ENCODE measurements at regions not wholly inside any gene's neighbourhood (a gene's known extent, or its start where the extent isn't known, plus 50 kb on each side); places are given as distances from the start of the nearest gene placed in this dataset.

- Mint-ChIP-seq H3K36me3 (ENCODE audit: low read depth) (no peaks in the 10 kb centered on the region), H3K27ac (no peak overlapping the region), H3K4me1 (ENCODE audit: low read depth) (no peaks in the 10 kb centered on the region), H3K9me3 (no peaks in the 10 kb centered on the region), H3K27me3 (ENCODE audit: low read depth) (no peaks in the 10 kb centered on the region), H3K4me3 (no peak overlapping the region)
Observed at GRCh38 chr2:52144590-52144989, 1112.7 kb upstream of the NRXN1 start.

GRCh38 chr2:52141076-52141475, 1109.1 kb upstream of the NRXN1 start:
- Mint-ChIP-seq H3K27me3 (ENCODE audit: low read depth) (no peaks in the 10 kb centered on the region), H3K27ac (no peak overlapping the region), H3K4me1 (ENCODE audit: low read depth) (no peaks in the 10 kb centered on the region), H3K4me3 (no peak overlapping the region), H3K36me3 (ENCODE audit: low read depth) (no peaks in the 10 kb centered on the region), H3K9me3 (no peaks in the 10 kb centered on the region)

GRCh38 chr2:52139241-52139640, 1107.3 kb upstream of the NRXN1 start:
- H3K27me3 Mint-ChIP-seq (ENCODE audit: low read depth), result no peaks in the 10 kb centered on the region
- H3K4me1 Mint-ChIP-seq (ENCODE audit: low read depth), result no peaks in the 10 kb centered on the region
- H3K27ac Mint-ChIP-seq, result no peak overlapping the region
- H3K4me3 Mint-ChIP-seq, result no peak overlapping the region
- peaks cover 4% of the 10 kb centered on the region for H3K9me3 Mint-ChIP-seq
- H3K36me3 Mint-ChIP-seq (ENCODE audit: low read depth), result no peaks in the 10 kb centered on the region

GRCh38 chr2:52135235-52135634, 1103.3 kb upstream of the NRXN1 start:
- no peaks in the 10 kb centered on the region for H3K4me1 Mint-ChIP-seq (ENCODE audit: low read depth)
- H3K27me3 Mint-ChIP-seq (ENCODE audit: low read depth), result no peaks in the 10 kb centered on the region
- H3K36me3 Mint-ChIP-seq (ENCODE audit: low read depth), result no peaks in the 10 kb centered on the region
- no peak overlapping the region for H3K4me3 Mint-ChIP-seq
- peaks cover 8% of the 10 kb centered on the region for H3K9me3 Mint-ChIP-seq
- no peak overlapping the region for H3K27ac Mint-ChIP-seq

- H3K9me3 Mint-ChIP-seq, result peaks cover 17% of the 10 kb centered on the region
- H3K36me3 Mint-ChIP-seq (ENCODE audit: low read depth), result no peaks in the 10 kb centered on the region
- H3K27ac Mint-ChIP-seq, result no peak overlapping the region
- H3K27me3 Mint-ChIP-seq (ENCODE audit: low read depth), result no peaks in the 10 kb centered on the region
- no peaks in the 10 kb centered on the region for H3K4me1 Mint-ChIP-seq (ENCODE audit: low read depth)
- no peak overlapping the region for H3K4me3 Mint-ChIP-seq
Observed at GRCh38 chr2:52128081-52128480, 1096.1 kb upstream of the NRXN1 start.

- Mint-ChIP-seq H3K9me3 (peaks cover 17% of the 10 kb centered on the region), H3K4me1 (ENCODE audit: low read depth) (no peaks in the 10 kb centered on the region), H3K27me3 (ENCODE audit: low read depth) (no peaks in the 10 kb centered on the region), H3K4me3 (no peak overlapping the region), H3K27ac (no peak overlapping the region), H3K36me3 (ENCODE audit: low read depth) (no peaks in the 10 kb centered on the region)
Observed at GRCh38 chr2:52127527-52127926, 1095.6 kb upstream of the NRXN1 start.

GRCh38 chr2:52117299-52117698, 1085.4 kb upstream of the NRXN1 start:
- Mint-ChIP-seq H3K9me3 (peaks cover 5% of the 10 kb centered on the region), H3K4me3 (no peak overlapping the region), H3K27me3 (ENCODE audit: low read depth) (no peaks in the 10 kb centered on the region), H3K4me1 (ENCODE audit: low read depth) (no peaks in the 10 kb centered on the region), H3K36me3 (ENCODE audit: low read depth) (no peaks in the 10 kb centered on the region), H3K27ac (no peak overlapping the region)

GRCh38 chr2:52115750-52116149, 1083.8 kb upstream of the NRXN1 start:
- Mint-ChIP-seq H3K4me1 (ENCODE audit: low read depth) (no peaks in the 10 kb centered on the region), H3K36me3 (ENCODE audit: low read depth) (no peaks in the 10 kb centered on the region), H3K27me3 (ENCODE audit: low read depth) (no peaks in the 10 kb centered on the region), H3K4me3 (no peak overlapping the region), H3K27ac (no peak overlapping the region), H3K9me3 (peaks cover 10% of the 10 kb centered on the region)

GRCh38 chr2:52113338-52113737, 1081.4 kb upstream of the NRXN1 start:
- no peaks in the 10 kb centered on the region for H3K4me1 Mint-ChIP-seq (ENCODE audit: low read depth)
- H3K27ac Mint-ChIP-seq, result no peak overlapping the region
- H3K9me3 Mint-ChIP-seq, result peaks cover 10% of the 10 kb centered on the region
- H3K4me3 Mint-ChIP-seq, result no peak overlapping the region
- H3K27me3 Mint-ChIP-seq (ENCODE audit: low read depth), result no peaks in the 10 kb centered on the region
- no peaks in the 10 kb centered on the region for H3K36me3 Mint-ChIP-seq (ENCODE audit: low read depth)

GRCh38 chr2:52112141-52112540, 1080.2 kb upstream of the NRXN1 start:
- Mint-ChIP-seq H3K27ac (no peak overlapping the region), H3K27me3 (ENCODE audit: low read depth) (no peaks in the 10 kb centered on the region), H3K36me3 (ENCODE audit: low read depth) (no peaks in the 10 kb centered on the region), H3K4me3 (no peak overlapping the region), H3K9me3 (peaks cover 13% of the 10 kb centered on the region), H3K4me1 (ENCODE audit: low read depth) (no peaks in the 10 kb centered on the region)

- no peak overlapping the region for H3K27ac Mint-ChIP-seq
Observed at GRCh38 chr2:52107124-52107523, 1075.2 kb upstream of the NRXN1 start.

GRCh38 chr2:52097071-52097470, 1065.1 kb upstream of the NRXN1 start:
- Mint-ChIP-seq H3K4me1 (ENCODE audit: low read depth) (no peaks in the 10 kb centered on the region), H3K36me3 (ENCODE audit: low read depth) (no peaks in the 10 kb centered on the region), H3K27ac (no peak overlapping the region), H3K27me3 (ENCODE audit: low read depth) (no peaks in the 10 kb centered on the region), H3K4me3 (no peak overlapping the region), H3K9me3 (peaks cover 10% of the 10 kb centered on the region)

More at GRCh38 chr2:52107124-52107523, 1075.2 kb upstream of the NRXN1 start:
- no peaks in the 10 kb centered on the region for H3K27me3 Mint-ChIP-seq (ENCODE audit: low read depth)
- no peak overlapping the region for H3K4me3 Mint-ChIP-seq
- peaks cover 11% of the 10 kb centered on the region for H3K9me3 Mint-ChIP-seq
- no peaks in the 10 kb centered on the region for H3K36me3 Mint-ChIP-seq (ENCODE audit: low read depth)
- no peaks in the 10 kb centered on the region for H3K4me1 Mint-ChIP-seq (ENCODE audit: low read depth)

- Mint-ChIP-seq H3K4me1 (ENCODE audit: low read depth) (no peaks in the 10 kb centered on the region), H3K27ac (no peak overlapping the region), H3K36me3 (ENCODE audit: low read depth) (no peaks in the 10 kb centered on the region), H3K27me3 (ENCODE audit: low read depth) (no peaks in the 10 kb centered on the region), H3K4me3 (no peak overlapping the region), H3K9me3 (peaks cover 2% of the 10 kb centered on the region)
Observed at GRCh38 chr2:52084759-52085158, 1052.8 kb upstream of the NRXN1 start.

- H3K27ac Mint-ChIP-seq, result no peak overlapping the region
- no peaks in the 10 kb centered on the region for H3K4me1 Mint-ChIP-seq (ENCODE audit: low read depth)
- no peaks in the 10 kb centered on the region for H3K36me3 Mint-ChIP-seq (ENCODE audit: low read depth)
- H3K9me3 Mint-ChIP-seq, result peaks cover 6% of the 10 kb centered on the region
- H3K4me3 Mint-ChIP-seq, result no peak overlapping the region
- H3K27me3 Mint-ChIP-seq (ENCODE audit: low read depth), result no peaks in the 10 kb centered on the region
Observed at GRCh38 chr2:52083214-52083613, 1051.3 kb upstream of the NRXN1 start.

GRCh38 chr2:52082646-52083045, 1050.7 kb upstream of the NRXN1 start:
- Mint-ChIP-seq H3K4me3 (no peak overlapping the region), H3K27me3 (ENCODE audit: low read depth) (no peaks in the 10 kb centered on the region), H3K27ac (no peak overlapping the region), H3K36me3 (ENCODE audit: low read depth) (no peaks in the 10 kb centered on the region), H3K4me1 (ENCODE audit: low read depth) (no peaks in the 10 kb centered on the region), H3K9me3 (peaks cover 8% of the 10 kb centered on the region)

GRCh38 chr2:52079602-52080001, 1047.7 kb upstream of the NRXN1 start:
- Mint-ChIP-seq H3K36me3 (ENCODE audit: low read depth) (no peaks in the 10 kb centered on the region), H3K27ac (no peak overlapping the region), H3K27me3 (ENCODE audit: low read depth) (no peaks in the 10 kb centered on the region), H3K4me1 (ENCODE audit: low read depth) (no peaks in the 10 kb centered on the region), H3K4me3 (no peak overlapping the region), H3K9me3 (peaks cover 15% of the 10 kb centered on the region)

Data from T-helper 1 cell treated with Interleukin-12 subunit alpha and Interleukin-12 subunit beta and Interleukin-4 antibody, amounts not matched to agents 30 μg/mL and 1 μg/mL, for 36 hours (primary cell).